GM20000 (cell line): ENCODE measurements at regions not wholly inside any gene's neighbourhood (a gene's known extent, or its start where the extent isn't known, plus 50 kb on each side); places are given as distances from the start of the nearest gene placed in this dataset.
"Not testable (repeated sequence)": the region's sequence is repeated elsewhere in the genome, so short reads cannot be mapped to it uniquely, and the experiment has no call there.

ENCODE experiments used
- DNase-seq: peaks from one replicate; pipeline ENCODE4 v3.0.0; 2012; ENCODE audit warnings: low spot score
- CTCF ChIP-seq: IDR thresholded peaks from 2 replicates; pipeline ENCODE4 v1.5.1; 2012; ENCODE audit warnings: mild to moderate bottlenecking, control low read depth; ENCODE audit errors: extremely low read depth, missing control alignments

- DNase-seq: no peak
- no peak for TF ChIP-seq CTCF
Measured at GRCh38 chr2:207434899-207435465, 94.8 kb upstream of the CREB1 start.

GRCh38 chr2:207437136-207437523 is 92.6 kb upstream of the CREB1 start:
- no peak for DNase-seq

GRCh38 chr2:207437524-207438143 is 92.1 kb upstream of the CREB1 start:
- TF ChIP-seq CTCF: no peak
- no peak for DNase-seq

More at GRCh38 chr2:207437136-207437523, 92.6 kb upstream of the CREB1 start:
- no peak for TF ChIP-seq CTCF

GRCh38 chr2:207438414-207439126 is 91.2 kb upstream of the CREB1 start:
- TF ChIP-seq CTCF: no peak
- DNase-seq: no peak

GRCh38 chr2:207439881-207440280 is 89.9 kb upstream of the CREB1 start:
- DNase-seq: not testable (repeated sequence)

- no peak for TF ChIP-seq CTCF
- no peak for DNase-seq
Measured at GRCh38 chr2:207444756-207445155, 85.0 kb upstream of the CREB1 start.

GRCh38 chr2:207446653-207447052 is 83.1 kb upstream of the CREB1 start:
- TF ChIP-seq CTCF: no peak
- DNase-seq: no peak

GRCh38 chr2:207448006-207448405 is 81.8 kb upstream of the CREB1 start:
- DNase-seq: no peak
- TF ChIP-seq CTCF: no peak
